HG03097 (cell line): ENCODE measurements at regions not wholly inside any gene's neighbourhood (a gene's known extent, or its start where the extent isn't known, plus 50 kb on each side); places are given as distances from the start of the nearest gene placed in this dataset.

ENCODE experiments used
- ATAC-seq: cut with Tn5 transposase; IDR thresholded peaks from one replicate; pipeline ENCODE4 v1.9.1; 2021; ENCODE audit not compliant: unreplicated experiment, low FRiP score

DNA sequence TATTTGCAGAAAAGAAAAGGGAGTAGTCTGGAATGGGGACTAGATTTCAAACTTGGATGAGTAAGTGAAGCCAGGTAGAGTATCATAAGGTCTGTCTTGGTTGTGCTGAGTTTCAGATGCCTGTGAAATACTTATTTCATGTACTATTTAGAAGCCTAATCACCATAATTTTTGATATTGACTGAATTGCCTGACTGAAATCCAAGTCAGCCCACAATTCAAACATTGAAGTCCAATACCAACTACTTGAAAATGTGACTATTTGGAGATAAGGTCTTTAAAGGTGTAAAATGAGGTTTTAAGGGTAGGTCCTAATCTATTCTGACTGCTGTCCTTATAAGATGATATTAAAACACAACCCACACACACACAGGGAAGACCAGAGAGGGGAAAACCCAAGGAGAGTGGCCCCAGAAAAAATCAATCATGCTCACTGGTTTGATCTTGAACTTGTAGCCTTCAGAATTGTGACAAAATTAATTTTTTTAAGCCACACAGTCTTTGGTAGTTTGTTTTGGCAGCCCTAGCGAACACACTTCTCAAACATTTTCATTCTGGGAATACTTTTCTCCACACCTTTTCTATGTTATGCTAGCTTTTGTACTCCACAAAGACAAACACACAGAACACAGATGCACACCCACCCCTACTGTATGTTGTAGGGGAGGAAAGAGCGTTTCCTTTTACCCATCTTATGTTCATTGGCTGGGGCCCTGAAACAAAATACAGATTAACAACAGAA lies 126.3 kb downstream of the HFE start:
- ATAC-seq, result no peak

GRCh38 chr6:26214803-26215584 lies 127.8 kb downstream of the HFE start:
- no peak for ATAC-seq

DNA sequence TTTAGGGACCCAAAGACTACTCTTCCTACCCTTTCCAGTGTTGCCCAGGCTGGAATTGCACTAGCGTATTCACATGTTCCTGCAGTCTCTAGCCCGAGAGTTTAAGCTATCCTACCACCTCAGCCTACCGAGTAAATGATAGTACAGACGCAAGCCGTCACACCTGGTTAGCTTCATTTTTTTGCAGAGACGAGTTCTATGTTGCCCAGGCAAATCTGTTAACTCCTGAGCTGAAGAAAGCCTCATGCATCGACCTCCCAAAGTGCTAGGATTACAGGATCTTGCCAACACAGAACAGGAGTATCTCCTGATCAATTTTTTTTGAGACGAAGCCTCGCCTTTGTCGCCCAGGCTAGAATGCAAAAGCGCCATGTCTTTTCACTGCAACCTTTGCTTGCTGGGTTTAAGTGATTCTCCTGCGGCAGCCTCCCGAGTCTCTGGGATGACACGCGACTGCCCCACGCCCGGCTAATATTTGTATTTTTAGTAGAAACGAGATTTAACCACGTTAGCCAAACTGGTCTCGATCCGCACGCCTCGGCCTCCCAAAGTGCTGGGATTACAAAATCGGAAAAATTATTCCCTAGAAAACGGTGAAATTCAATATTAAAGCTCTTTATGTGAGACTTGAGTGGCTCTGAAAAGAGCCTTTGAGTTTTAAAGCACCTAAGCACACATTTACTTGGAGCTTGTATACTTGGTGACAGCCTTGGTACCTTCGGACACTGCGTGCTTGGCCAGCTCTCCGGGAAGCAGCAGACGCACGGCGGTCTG lies 128.5 kb downstream of the HFE start:
- ATAC-seq, result peak; percentile 1

DNA sequence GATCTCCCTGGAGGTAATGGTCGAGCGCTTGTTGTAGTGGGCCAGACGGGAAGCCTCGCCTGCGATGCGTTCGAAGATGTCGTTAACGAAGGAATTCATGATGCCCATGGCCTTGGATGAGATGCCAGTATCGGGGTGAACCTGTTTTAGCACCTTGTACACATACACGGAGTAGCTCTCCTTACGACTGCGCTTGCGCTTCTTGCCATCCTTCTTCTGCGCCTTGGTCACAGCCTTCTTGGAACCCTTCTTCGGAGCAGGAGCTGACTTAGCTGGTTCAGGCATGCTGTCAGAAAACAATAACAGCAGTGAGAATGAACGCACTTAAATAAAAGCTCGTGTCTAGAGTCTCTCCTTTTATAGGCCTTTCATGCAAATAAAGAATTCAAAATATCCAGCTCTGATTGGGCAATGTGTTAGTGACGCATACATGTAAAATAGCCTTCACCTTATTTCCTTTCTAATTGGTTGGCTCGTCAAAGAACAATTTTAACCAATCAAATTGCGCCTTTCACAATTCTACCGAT lies 129.2 kb downstream of the HFE start:
- ATAC-seq, result peak; percentile 75

DNA sequence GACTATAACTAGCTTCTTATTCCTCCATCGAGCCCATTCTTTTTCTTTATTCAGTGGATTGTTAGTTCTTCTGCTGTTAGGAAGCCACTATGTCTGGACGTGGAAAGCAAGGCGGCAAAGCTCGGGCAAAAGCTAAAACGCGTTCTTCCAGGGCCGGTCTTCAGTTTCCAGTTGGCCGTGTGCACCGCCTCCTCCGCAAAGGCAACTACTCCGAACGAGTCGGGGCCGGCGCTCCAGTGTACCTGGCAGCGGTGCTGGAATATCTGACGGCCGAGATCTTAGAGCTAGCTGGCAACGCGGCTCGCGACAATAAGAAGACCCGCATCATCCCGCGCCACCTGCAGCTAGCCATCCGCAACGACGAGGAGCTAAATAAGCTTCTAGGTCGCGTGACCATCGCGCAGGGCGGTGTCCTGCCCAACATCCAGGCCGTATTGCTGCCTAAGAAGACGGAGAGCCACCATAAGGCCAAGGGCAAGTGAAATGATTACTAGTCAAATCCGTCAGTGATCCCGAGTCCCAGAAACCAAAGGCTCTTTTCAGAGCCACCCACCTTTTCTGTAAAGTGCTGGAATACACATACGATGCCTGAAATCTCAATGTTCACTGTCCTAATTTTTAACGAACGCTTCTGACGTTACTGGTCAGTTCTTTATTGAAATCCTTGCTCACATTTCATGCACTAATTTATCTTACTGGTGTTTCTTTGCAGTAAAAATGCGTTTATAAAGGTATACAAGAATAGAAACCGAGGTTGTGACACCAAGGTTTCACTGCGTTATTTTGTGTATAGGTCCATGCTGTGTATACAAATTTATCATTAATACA lies 129.9 kb downstream of the HFE start:
- ATAC-seq, result peak; percentile 37

DNA sequence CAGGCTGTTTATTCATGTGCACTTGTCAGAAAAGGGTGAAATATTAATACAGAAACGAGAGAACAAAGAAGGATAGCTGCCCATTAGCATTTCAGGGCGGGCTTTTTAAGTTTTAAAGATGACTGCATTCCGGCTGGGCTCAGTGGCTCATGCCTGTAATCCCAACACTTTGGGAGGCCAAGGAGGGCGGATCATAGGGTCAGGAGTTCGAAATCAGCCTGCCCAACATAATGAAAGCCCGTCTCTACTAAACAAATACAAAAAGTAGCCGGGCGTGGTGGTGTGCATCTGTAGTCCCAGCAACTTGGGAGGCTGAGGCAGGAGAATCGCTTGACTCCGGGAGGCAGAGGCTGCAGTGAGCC lies 130.5 kb downstream of the HFE start:
- ATAC-seq, result no peak

GRCh38 chr6:26218824-26219223 lies 131.6 kb downstream of the HFE start:
- ATAC-seq, result no peak

DNA sequence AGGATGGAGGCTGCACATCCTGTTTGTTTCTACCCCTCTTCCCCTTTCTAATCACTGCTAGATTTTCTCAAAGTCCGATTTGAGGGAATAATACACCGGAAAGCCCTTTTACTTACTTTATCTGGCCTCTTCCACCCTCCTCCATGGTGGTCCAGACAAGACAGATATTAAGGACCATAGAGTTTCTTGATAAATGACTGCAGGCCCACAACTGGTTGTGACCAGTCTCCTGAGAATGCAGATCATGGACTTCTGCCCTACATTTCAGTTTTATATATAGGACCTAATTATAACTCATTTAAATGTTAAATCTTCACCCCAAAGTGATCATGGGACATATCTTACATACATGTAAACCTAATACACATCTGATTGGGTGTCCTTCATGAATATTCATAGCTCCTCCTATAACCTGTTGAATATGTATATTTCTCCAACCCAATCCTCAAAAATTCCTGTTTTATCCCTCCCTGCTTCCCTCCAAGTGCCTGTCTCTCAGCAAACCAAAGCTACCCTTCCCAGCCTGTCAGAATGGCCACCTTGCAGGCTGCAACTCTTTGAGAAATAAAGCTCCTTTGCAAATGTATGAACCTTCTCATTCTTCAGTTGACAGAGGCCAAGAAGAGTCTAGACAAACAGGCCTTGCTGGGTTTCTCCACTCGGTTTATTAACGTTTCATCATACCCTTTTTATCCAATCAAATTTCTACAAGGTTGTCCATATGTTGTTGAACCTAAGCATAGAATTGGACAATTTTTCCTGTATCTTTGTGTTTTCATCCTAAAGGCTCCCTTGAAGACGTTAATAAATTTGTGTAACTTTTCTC lies 133.1 kb downstream of the HFE start:
- no peak for ATAC-seq

GRCh38 chr6:26221186-26221585 lies 134.0 kb downstream of the HFE start:
- ATAC-seq, result no peak

GRCh38 chr6:26222571-26222970 lies 135.3 kb downstream of the HFE start:
- ATAC-seq, result no peak

DNA sequence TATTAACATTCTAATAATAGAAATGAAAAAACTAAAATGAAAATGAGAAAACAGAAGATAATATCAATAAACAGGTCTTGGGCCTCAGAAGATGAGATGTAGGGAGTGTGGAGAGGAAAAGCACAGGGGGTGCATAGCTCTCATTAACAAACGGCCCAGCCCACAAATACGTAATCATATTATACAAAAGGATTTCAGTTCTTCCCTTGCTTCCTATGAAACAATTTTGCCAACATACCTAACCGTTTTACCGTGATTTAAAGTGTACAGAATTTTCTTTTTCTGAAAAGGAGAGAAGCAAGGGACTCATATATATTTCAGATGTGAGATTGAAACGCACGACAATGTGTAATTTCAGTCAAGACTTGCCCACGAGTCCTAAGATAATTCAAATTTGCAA lies 136.0 kb downstream of the HFE start:
- ATAC-seq, result no peak

GRCh38 chr6:26223650-26224546 lies 136.7 kb downstream of the HFE start:
- peak; percentile 60 for ATAC-seq

GRCh38 chr6:26224547-26224912 lies 137.3 kb downstream of the HFE start:
- no peak for ATAC-seq

DNA sequence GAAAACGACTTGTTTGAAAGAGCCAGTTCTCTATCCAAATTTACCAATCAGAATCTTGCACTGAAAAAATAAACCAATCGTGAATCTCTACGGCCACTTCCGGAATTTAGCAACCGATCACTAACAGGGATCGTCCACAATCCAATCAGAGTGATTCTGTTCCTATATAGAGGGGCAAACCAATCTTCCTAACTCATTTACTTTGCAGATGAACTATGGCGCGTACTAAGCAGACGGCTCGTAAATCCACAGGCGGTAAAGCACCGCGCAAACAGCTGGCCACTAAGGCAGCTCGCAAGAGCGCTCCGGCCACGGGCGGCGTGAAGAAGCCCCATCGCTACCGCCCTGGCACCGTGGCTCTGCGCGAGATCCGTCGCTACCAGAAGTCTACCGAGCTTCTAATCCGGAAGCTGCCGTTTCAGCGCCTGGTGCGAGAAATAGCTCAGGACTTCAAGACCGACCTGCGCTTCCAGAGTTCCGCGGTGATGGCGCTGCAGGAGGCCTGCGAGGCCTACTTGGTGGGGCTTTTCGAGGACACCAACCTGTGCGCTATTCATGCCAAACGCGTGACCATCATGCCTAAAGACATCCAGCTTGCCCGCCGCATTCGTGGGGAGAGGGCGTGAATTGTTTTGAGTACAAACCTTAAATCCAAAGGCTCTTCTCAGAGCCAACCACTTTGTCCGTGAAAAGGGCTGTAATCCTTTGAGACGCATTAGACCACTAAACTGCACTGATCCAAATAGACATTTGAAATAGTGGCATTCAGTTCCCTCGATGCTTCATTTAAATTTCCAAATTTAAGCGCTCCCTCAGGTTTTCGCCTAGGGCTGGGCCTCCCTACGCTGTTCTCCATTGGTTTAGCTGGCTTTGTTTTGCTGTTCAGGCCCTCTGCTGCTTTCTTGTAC lies 138.0 kb downstream of the HFE start:
- no peak for ATAC-seq

- no peak for ATAC-seq
These were observed 138.8 kb downstream of the HFE start for GRCh38 chr6:26225848-26226578.

DNA sequence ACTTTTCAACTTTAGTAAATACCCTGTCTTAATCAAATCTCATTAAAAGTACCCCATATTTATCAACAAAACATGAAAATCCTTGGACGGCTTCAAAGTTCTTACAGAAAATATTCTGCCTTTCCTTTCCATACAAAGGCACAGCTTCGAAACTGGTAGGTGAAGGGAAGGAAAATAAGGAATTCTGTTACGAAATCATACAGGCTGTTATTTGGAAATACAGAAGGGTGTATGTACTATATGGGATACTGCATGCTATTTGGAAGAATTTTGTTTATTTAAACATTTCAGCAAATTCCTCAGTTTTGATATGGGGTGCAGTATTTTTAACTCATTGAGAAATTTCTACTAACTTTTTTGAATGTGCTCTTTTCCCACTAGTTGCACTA lies 138.4 kb upstream of the BTN3A2 start:
- no peak for ATAC-seq

DNA sequence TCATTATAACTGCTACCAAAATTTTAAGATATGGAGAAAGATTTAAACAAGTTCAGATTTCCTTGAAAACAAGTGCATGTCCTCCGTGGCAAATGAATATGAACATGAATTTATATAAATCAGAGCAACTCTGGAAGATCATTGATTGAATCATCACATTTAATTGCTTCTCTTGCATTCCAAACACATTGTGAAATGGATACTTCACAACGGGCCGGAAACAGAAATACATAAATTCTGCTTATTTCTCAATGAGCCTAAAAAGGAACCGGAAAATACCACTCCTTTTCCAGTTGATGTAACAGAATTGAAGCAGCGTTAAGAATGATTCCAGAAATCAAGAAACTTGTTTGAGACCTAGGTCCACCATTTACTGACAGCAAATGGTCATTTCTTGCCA lies 134.6 kb upstream of the BTN3A2 start:
- ATAC-seq, result no peak
